Stimulated activated naive CD8-positive, alpha-beta T cell treated with anti-CD3 and anti-CD28 coated beads, Interleukin-15, amount 100 ng/mL, for 72 hours (primary cell): ENCODE measurements at regions not wholly inside any gene's neighbourhood (a gene's known extent, or its start where the extent isn't known, plus 50 kb on each side); places are given as distances from the start of the nearest gene placed in this dataset.

Experiments
- ATAC-seq: fragments of 150-1000 bp; cut with Tn5 transposase; 2 replicates; pipeline ENCODE4 v1.10.0; 2021; ENCODE audit warnings: mild to moderate bottlenecking, moderate library complexity
- DNase-seq, 2 donors: peaks; one replicate each; pipeline ENCODE4 v3.0.0; 2021 to 2022
- H3K27ac Mint-ChIP-seq, 2 donors: one replicate each; pipeline ENCODE4 v1.8.0; 2022; ENCODE audit warnings: mild to moderate bottlenecking in 2 of 2, mixed read lengths in 2 of 2, moderate library complexity in 2 of 2
- H3K27me3 Mint-ChIP-seq: one replicate; pipeline ENCODE4 v1.8.0; 2022; ENCODE audit warnings: mixed read lengths
- H3K4me1 Mint-ChIP-seq: one replicate; pipeline ENCODE4 v1.8.0; 2022; ENCODE audit warnings: mild to moderate bottlenecking, mixed read lengths
- H3K4me3 Mint-ChIP-seq, 2 donors: one replicate each; pipeline ENCODE4 v1.8.0; 2022; ENCODE audit warnings: mild to moderate bottlenecking in 2 of 2, mixed read lengths in 2 of 2, moderate library complexity in 1 of 2
- H3K9me3 Mint-ChIP-seq, 2 donors: one replicate each; pipeline ENCODE4 v1.8.0; 2022; ENCODE audit warnings: mixed read lengths in 2 of 2

DNA sequence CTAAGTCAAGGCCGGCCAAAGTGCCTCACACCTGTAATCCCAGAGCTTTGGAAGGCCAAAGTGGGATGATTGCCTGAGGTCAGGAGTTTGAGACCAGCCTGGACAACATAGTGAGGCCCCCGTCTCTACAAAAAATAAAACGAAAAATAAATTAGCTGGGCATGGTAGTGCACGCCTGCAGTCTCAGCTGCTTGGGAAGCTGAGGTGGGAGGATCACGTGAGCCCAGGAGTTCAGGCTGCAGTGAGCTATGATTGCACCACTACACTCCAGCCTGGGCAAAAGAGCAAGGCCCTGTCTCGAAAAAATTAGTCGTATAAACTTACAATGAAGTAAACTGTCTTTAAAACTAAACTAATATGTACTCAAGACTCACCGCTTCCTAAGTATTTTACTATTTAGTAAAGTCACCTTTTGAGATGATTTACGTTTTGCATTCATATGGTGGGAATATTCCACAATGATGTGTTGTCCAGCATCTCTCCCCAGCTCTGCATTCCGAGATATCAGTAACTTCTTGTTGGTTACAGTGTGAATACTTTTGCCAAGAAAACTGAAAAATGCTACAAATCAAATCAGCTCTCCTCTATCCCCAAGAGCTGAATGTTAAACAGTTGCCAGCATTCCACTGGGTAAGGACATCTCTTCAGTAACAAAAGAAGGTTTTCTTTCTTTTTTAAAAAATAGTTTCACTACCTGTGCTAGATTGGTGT lies 84.9 kb upstream of the C21orf91 start:
- H3K27me3 Mint-ChIP-seq = no peaks in the 10 kb centered on the region
- ATAC-seq (no peak), DNase-seq (no peak)
- H3K27ac Mint-ChIP-seq = no peak overlapping the region
- H3K4me3 Mint-ChIP-seq = no peak overlapping the region
- H3K9me3 Mint-ChIP-seq = peaks cover 8 to 14% of the 10 kb centered on the region in 2 donors
- H3K4me1 Mint-ChIP-seq = peaks cover 15% of the 10 kb centered on the region

DNA sequence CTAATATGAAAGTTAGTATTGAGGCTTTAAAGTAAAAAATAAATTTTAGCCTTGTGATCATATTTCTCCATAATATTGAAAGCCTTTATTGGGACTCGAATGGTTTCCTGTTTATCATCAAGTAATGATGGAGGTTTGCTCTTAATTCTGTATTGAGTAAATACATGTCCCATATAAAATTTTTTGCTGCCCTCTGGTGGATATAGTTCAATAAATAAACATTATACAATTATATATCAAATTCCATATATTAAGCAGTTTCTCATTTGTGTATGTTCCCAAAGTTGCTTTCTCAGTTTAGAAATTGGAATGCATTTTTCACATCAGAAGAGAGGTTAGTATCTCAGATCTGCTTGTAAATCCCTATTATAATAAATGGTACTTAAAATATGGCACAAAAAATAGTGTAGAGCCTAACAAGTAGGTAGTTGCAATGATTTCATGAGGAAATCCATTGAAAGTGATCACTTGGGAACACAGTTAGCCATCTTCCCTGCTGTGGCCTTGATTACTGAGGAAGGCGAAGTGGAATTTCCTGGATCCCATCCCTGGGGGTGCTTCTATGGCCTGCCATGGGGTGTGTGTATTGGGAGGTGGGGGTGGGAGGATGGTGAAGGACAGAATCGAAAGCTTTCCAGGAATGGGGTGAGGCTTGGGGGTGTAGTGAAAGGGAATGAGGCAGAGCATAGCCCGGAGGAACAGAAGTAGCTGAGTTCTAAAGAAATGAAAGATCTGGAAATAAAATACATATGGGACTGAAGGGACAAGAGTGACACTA lies 84.1 kb upstream of the C21orf91 start:
- H3K4me3 Mint-ChIP-seq = no peak overlapping the region
- peaks cover 15% of the 10 kb centered on the region for H3K4me1 Mint-ChIP-seq
- H3K9me3 Mint-ChIP-seq = peaks cover 16 to 19% of the 10 kb centered on the region in 2 donors
- ATAC-seq = no peak
- H3K27me3 Mint-ChIP-seq = no peaks in the 10 kb centered on the region
- DNase-seq = no peak
- no peak overlapping the region for H3K27ac Mint-ChIP-seq

DNA sequence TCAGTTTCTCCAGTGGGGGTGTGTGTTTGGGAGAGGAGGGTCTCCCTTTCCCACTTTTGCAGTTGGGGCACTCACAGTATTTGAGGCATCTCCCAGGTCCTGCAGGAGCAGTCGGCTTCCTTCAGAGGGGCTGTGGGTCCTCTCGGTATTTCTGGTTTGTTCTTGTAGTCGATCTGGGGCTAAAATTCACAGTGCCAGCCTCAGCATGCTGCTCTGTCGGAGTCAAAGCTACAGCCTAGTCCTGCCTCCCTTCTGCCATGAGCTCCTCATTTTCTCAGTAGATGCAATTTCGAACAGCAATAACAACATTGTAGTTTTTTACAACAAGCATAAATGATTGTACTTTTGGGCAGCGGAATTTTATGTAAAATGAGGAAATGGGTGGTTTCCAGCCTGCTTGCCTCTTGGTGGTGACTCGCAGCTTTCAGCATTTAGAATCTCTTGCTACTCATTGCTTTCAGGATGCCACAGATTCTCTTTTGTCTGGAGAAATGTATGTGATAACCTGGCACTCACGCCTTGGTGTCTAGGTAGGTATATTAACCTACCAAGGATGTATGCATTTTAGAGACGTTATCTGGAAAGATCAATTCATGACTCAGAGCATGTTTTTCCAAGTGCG lies 82.4 kb upstream of the C21orf91 start:
- no peak for DNase-seq

DNA sequence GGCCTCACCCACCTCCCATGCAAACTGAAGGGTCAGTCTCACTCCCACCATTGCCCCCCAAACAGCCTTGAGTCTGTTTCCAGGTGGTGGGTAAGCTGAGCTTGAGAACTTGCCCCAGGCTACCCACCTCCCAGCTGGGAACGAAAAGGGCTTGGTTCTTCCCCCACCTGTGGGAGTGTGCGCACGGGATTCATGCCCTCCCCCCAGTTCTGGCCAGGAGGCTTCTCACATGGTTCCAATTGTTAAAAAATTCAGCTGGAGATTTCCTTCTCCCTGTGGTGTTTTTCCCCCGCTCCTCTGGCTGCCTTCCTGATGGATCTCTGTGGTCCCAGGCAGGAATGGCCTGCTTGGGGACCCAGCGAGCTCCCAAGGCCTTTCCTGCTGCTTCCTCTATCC lies 81.8 kb upstream of the C21orf91 start:
- Mint-ChIP-seq H3K27me3 (no peaks in the 10 kb centered on the region), H3K4me1 (peaks cover 22% of the 10 kb centered on the region), H3K4me3 (no peak overlapping the region), H3K9me3 (peaks cover 31 to 33% of the 10 kb centered on the region in 2 donors), H3K27ac (peak overlapping the region; percentile 21 to 35)
- no peak for DNase-seq
- ATAC-seq = no peak

More for the DNA sequence above, 82.4 kb upstream of the C21orf91 start:
- H3K27ac Mint-ChIP-seq = peak overlapping the region in 1 of 2 donors; percentile 35
- H3K4me3 Mint-ChIP-seq = no peak overlapping the region
- no peak for ATAC-seq
- H3K9me3 Mint-ChIP-seq = peaks cover 28 to 30% of the 10 kb centered on the region in 2 donors
- H3K27me3 Mint-ChIP-seq = no peaks in the 10 kb centered on the region
- H3K4me1 Mint-ChIP-seq = peaks cover 22% of the 10 kb centered on the region

DNA sequence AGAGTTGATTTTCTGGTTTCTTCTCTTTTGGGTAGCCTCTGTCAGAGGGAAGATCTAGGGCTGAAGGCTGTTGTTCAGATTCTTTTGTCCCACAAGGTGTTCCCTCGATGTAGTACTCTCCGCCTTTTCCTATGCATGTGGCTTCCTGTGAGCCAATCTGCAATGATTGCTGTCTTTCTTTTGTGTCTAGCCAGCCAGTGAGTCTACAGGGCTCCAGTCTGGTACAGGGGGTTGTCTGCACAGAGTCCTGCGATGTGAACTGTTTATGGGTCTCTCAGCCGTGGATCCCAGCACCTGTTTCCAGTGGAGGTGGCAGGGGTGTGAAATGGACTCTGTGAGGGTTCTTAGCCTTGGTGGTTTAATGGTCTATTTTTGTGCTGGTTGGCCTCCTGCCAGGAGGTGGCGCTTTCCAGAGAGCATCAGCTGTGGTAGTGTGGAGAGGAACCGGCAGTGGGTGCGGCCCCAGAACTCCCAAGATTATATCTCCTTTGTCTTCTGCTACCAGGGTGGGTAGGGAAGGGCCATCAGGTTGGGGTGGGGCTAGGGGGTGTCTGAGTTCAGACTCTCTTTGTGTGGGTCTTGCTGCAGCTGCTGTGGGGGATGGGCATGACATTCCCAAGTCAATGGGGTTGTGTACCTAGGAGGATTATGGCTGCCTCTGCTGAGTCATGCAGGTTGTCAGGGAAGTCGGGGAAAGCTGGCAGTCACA lies 81.3 kb upstream of the C21orf91 start:
- Mint-ChIP-seq H3K27ac (no peak overlapping the region), H3K4me1 (peaks cover 22% of the 10 kb centered on the region), H3K4me3 (no peak overlapping the region), H3K9me3 (peaks cover 31 to 33% of the 10 kb centered on the region in 2 donors), H3K27me3 (no peaks in the 10 kb centered on the region)
- peak in 1 of 2 donors; percentile 14 for DNase-seq
- ATAC-seq = no peak

DNA sequence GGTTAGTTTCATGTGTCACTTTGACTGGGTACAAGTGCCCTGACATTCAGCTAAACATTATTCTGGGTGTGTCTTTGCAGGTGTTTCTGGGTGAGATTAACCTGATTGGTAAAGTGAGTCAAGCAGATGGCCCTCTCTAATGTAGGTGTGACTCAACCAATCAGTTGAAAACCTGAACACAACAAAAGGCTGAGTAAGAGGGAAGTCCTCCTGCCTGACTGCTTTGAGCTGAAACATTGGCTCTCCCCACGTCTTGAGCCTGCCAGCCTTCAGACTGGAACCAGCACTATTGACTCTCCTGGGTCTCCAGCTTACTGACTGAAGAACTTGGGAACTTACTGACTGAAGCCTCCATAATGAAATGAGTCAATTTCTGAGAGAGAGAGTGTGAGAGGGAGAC lies 70.0 kb upstream of the C21orf91 start:
- no peak overlapping the region for H3K27ac Mint-ChIP-seq
- no peak for ATAC-seq
- peaks cover 8% of the 10 kb centered on the region for H3K27me3 Mint-ChIP-seq
- DNase-seq = no peak
- no peak overlapping the region for H3K4me3 Mint-ChIP-seq
- peaks cover 0 to 7% of the 10 kb centered on the region in 2 donors for H3K9me3 Mint-ChIP-seq
- H3K4me1 Mint-ChIP-seq = no peaks in the 10 kb centered on the region

DNA sequence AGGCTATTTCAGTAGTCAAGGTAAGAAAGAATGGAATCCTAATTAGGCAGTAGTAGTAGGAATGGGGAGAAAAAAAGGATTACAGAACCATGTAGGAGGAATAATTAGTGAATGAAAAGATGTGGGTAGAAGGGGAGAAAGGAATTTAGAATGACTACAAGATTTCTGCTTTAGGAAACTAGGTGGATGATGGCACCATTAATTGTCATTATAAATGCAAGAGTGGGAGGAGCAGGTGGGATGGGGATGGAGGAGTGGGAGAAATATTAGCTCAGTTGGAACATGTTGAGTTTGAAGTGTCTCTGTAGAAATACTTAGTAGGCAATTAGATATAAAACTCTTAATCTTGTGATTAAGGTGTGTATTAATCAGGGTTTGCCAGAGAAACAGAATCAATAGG lies 50.0 kb upstream of the C21orf91 start:
- ATAC-seq = no peak

More for the DNA sequence above, 50.0 kb upstream of the C21orf91 start:
- no peak for DNase-seq
- Mint-ChIP-seq H3K27me3 (no peaks in the 10 kb centered on the region), H3K27ac (peak overlapping the region in 1 of 2 donors; percentile 0), H3K4me3 (no peak overlapping the region), H3K9me3 (peaks cover 4 to 21% of the 10 kb centered on the region in 2 donors), H3K4me1 (no peaks in the 10 kb centered on the region)
